Fibroblast of mammary gland (primary cell): ENCODE measurements at regions not wholly inside any gene's neighbourhood (a gene's known extent, or its start where the extent isn't known, plus 50 kb on each side); places are given as distances from the start of the nearest gene placed in this dataset.

Source experiments
- DNase-seq: peaks from one replicate; pipeline ENCODE4 v3.0.0-alpha.2; 2010; ENCODE audit warnings: low read depth
- H3K4me3 ChIP-seq: 2 replicates; pipeline ENCODE4 v1.5.1; 2011; ENCODE audit warnings: low read depth, mild to moderate bottlenecking, low read length, moderate library complexity; ENCODE audit not compliant: control insufficient read depth
- CTCF ChIP-seq: conservative IDR thresholded peaks from 2 replicates; pipeline ENCODE4 v1.5.1; 2011; ENCODE audit warnings: low read depth, low read length, inconsistent platforms; ENCODE audit not compliant: control insufficient read depth, insufficient read depth

GRCh38 chr6:141580131-141580530, 552.6 kb upstream of the GJE1 start:
- H3K4me3 ChIP-seq, result no peak overlapping the region
- DNase-seq, result no peak
- no peak for TF ChIP-seq CTCF

- no peak overlapping the region for H3K4me3 ChIP-seq
- no peak for DNase-seq
- TF ChIP-seq CTCF, result no peak
These were observed 556.0 kb upstream of the GJE1 start for GRCh38 chr6:141576751-141577150.

GRCh38 chr6:141562851-141563763, 569.6 kb upstream of the GJE1 start:
- TF ChIP-seq CTCF, result peak; percentile 97
- peak; percentile 96 for DNase-seq
- no peak overlapping the region for H3K4me3 ChIP-seq

GRCh38 chr6:141562186-141562811, 570.4 kb upstream of the GJE1 start:
- TF ChIP-seq CTCF, result no peak
- no peak overlapping the region for H3K4me3 ChIP-seq
- DNase-seq, result no peak

GRCh38 chr6:141561154-141561553, 571.6 kb upstream of the GJE1 start:
- TF ChIP-seq CTCF, result no peak
- H3K4me3 ChIP-seq, result no peak overlapping the region
- DNase-seq, result no peak

- no peak for TF ChIP-seq CTCF
- DNase-seq, result peak; percentile 98
- no peak overlapping the region for H3K4me3 ChIP-seq
These were observed 580.3 kb upstream of the GJE1 start for GRCh38 chr6:141552463-141552862.
